ENCODE measurements at regions not wholly inside any gene's neighbourhood (a gene's known extent, or its start where the extent isn't known, plus 50 kb on each side); places are given as distances from the start of the nearest gene placed in this dataset.

DNA sequence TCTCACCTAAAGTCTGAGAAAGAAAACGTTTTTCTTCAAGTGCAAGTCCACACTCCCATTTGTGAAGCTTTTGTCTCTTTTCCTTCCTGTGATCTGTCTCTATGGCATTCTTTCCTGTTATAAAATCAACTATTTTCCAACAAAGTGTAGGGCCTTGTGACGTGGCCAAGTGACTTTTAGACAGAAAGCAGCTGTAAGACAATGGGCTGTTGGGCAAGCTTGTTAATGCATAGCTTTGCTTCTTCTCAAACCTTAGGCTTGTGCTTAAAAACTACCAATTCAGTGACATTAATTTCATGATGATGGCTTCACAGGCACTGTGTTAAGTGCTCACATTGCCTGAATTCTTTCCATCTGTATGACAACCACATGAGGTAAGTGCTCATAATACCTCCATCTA is 83.5 kb downstream of the VCY1B start:
- H3K4me2 ChIP-seq (replicated peaks; ENCODE audit: low read depth, low read length, poor library complexity, severe bottlenecking): no peak overlapping the region
- H3K9me3 ChIP-seq (ENCODE audit: control extremely low read depth in 1 of 3, control insufficient read depth in 2 of 3, insufficient read depth in 1 of 3, low read length in 2 of 3): no peaks in the 10 kb centered on the region
- H2AFZ ChIP-seq (ENCODE audit: insufficient read depth, low read depth, low read length, poor library complexity, severe bottlenecking): no peak overlapping the region
- DNase-seq (no peak), ATAC-seq (ENCODE audit: low read depth) (no peak)
- H3K79me2 ChIP-seq (ENCODE audit: control insufficient read depth, insufficient read depth, low read length): no peaks in the 10 kb centered on the region
- no peak overlapping the region for H3K27ac ChIP-seq (ENCODE audit: low read length in 2 of 2)
- no peak overlapping the region for H3K4me3 ChIP-seq (ENCODE audit: control extremely low read depth in 1 of 5, extremely low read depth in 1 of 5, insufficient read depth in 1 of 5, low read depth in 2 of 5, low read length in 4 of 5)
- TF ChIP-seq, protein P1, sequence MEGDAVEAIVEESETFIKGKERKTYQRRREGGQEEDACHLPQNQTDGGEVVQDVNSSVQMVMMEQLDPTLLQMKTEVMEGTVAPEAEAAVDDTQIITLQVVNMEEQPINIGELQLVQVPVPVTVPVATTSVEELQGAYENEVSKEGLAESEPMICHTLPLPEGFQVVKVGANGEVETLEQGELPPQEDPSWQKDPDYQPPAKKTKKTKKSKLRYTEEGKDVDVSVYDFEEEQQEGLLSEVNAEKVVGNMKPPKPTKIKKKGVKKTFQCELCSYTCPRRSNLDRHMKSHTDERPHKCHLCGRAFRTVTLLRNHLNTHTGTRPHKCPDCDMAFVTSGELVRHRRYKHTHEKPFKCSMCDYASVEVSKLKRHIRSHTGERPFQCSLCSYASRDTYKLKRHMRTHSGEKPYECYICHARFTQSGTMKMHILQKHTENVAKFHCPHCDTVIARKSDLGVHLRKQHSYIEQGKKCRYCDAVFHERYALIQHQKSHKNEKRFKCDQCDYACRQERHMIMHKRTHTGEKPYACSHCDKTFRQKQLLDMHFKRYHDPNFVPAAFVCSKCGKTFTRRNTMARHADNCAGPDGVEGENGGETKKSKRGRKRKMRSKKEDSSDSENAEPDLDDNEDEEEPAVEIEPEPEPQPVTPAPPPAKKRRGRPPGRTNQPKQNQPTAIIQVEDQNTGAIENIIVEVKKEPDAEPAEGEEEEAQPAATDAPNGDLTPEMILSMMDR (IDR thresholded peaks at IDR 0.05): no peak
- no peak for TF ChIP-seq EZH2 (IDR thresholded peaks at IDR 0.05; ENCODE audit: borderline replicate concordance, insufficient read depth, low read depth, low read length, poor library complexity, severe bottlenecking)
- Mint-ChIP-seq H3K27ac (no peak overlapping the region), H3K4me1 (no peaks in the 10 kb centered on the region), H3K4me3 (no peak overlapping the region), H3K9me3 (ENCODE audit: insufficient read depth) (no peaks in the 10 kb centered on the region), H3K27me3 (no peaks in the 10 kb centered on the region)
- CTCF ChIA-PET: no interaction called here
- H3K9ac ChIP-seq (ENCODE audit: low read length): no peak overlapping the region
- no peaks in the 10 kb centered on the region for H3K27me3 ChIP-seq (replicated peaks in 1 of 4; ENCODE audit: control extremely low read depth in 1 of 4, control insufficient read depth in 3 of 4, insufficient read depth in 4 of 4, low read length in 3 of 4)
- WGBS (ENCODE audit: insufficient coverage): no CpG with 5 or more reads among the region's 2 CpGs
- no peaks in the 10 kb centered on the region for H3K4me1 ChIP-seq (ENCODE audit: control insufficient read depth in 2 of 2, insufficient read depth in 2 of 2, low read length in 2 of 2)
- POLR2A ChIA-PET: no interaction called here
- intact Hi-C loops (cut with micrococcal nuclease): no loop called here
- no peaks in the 10 kb centered on the region for H4K20me1 ChIP-seq (ENCODE audit: control insufficient read depth, insufficient read depth, low read length, poor library complexity, severe bottlenecking)
- no peaks in the 10 kb centered on the region for H3K36me3 ChIP-seq (replicated peaks in 1 of 2; ENCODE audit: control extremely low read depth in 1 of 2, control insufficient read depth in 1 of 2, extremely low read depth in 1 of 2, insufficient read depth in 2 of 2, low read length in 1 of 2)

DNA sequence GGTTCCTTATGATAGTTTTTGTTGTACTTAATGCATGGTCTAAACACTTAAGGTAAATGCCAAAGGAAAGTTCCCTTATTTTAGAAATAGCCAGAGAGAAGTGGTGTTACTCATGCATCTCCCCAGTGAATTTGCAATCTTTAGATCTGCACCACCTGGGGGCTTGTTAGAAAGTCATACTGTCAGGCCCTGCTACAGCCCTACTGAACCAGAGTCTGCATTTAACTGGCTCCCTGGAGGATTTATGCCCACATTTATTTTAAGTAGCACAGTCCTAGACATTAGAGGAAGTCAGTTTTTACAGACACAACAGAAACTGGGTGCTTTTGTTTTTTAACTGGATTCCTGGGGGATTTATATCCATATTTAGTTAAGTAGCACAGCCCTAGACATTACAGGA is 89.6 kb downstream of the VCY1B start:
- Mint-ChIP-seq H3K27me3 (no peaks in the 10 kb centered on the region), H3K4me3 (no peak overlapping the region), H3K4me1 (peaks cover 1% of the 10 kb centered on the region), H3K27ac (no peak overlapping the region), H3K9me3 (ENCODE audit: insufficient read depth) (no peaks in the 10 kb centered on the region)
- no peaks in the 10 kb centered on the region for H3K9me3 ChIP-seq (ENCODE audit: control extremely low read depth in 1 of 3, control insufficient read depth in 2 of 3, insufficient read depth in 1 of 3, low read length in 2 of 3)
- intact Hi-C loops (cut with micrococcal nuclease): no loop called here
- TF ChIP-seq, protein P1 (IDR thresholded peaks at IDR 0.05): no peak
- no peak for TF ChIP-seq EZH2 (IDR thresholded peaks at IDR 0.05; ENCODE audit: borderline replicate concordance, insufficient read depth, low read depth, low read length, poor library complexity, severe bottlenecking)
- H3K4me2 ChIP-seq (replicated peaks; ENCODE audit: low read depth, low read length, poor library complexity, severe bottlenecking): no peak overlapping the region
- H3K36me3 ChIP-seq (replicated peaks in 1 of 2; ENCODE audit: control extremely low read depth in 1 of 2, control insufficient read depth in 1 of 2, extremely low read depth in 1 of 2, insufficient read depth in 2 of 2, low read length in 1 of 2): no peaks in the 10 kb centered on the region
- H2AFZ ChIP-seq (ENCODE audit: insufficient read depth, low read depth, low read length, poor library complexity, severe bottlenecking): no peak overlapping the region
- no peaks in the 10 kb centered on the region for H3K27me3 ChIP-seq (replicated peaks in 1 of 4; ENCODE audit: control extremely low read depth in 1 of 4, control insufficient read depth in 3 of 4, insufficient read depth in 4 of 4, low read length in 3 of 4)
- ATAC-seq (ENCODE audit: low read depth) (no peak), DNase-seq (no peak)
- no peaks in the 10 kb centered on the region for H3K79me2 ChIP-seq (ENCODE audit: control insufficient read depth, insufficient read depth, low read length)
- no peaks in the 10 kb centered on the region for H4K20me1 ChIP-seq (ENCODE audit: control insufficient read depth, insufficient read depth, low read length, poor library complexity, severe bottlenecking)
- CTCF ChIA-PET: no interaction called here
- no peaks in the 10 kb centered on the region for H3K4me1 ChIP-seq (ENCODE audit: control insufficient read depth in 2 of 2, insufficient read depth in 2 of 2, low read length in 2 of 2)
- no peak overlapping the region for H3K9ac ChIP-seq (ENCODE audit: low read length)
- POLR2A ChIA-PET: no interaction called here
- H3K4me3 ChIP-seq (ENCODE audit: control extremely low read depth in 1 of 5, extremely low read depth in 1 of 5, insufficient read depth in 1 of 5, low read depth in 2 of 5, low read length in 4 of 5): no peak overlapping the region
- no peak overlapping the region for H3K27ac ChIP-seq (ENCODE audit: low read length in 2 of 2)

Data from B cell (primary cell).